Liver (tissue), 3 donors: ENCODE measurements at regions not wholly inside any gene's neighbourhood (a gene's known extent, or its start where the extent isn't known, plus 50 kb on each side); places are given as distances from the start of the nearest gene placed in this dataset.

Experiments
- EGR1 ChIP-seq, 2 donors: IDR thresholded peaks; 2 replicates each; pipeline ENCODE4 v1.6.1; 2016 to 2018; ENCODE audit warnings: antibody characterized with exemption in 2 of 2, low read depth in 2 of 2
- RAD21 ChIP-seq, 2 donors: IDR thresholded peaks; 2 replicates each; pipeline ENCODE4 v1.6.1; 2016; ENCODE audit warnings: antibody characterized with exemption in 2 of 2, mild to moderate bottlenecking in 2 of 2
- RXRA ChIP-seq, 2 donors: IDR thresholded peaks; 2 replicates each; pipeline ENCODE4 v1.6.1; 2017 to 2018; ENCODE audit warnings: antibody characterized with exemption in 2 of 2, mild to moderate bottlenecking in 1 of 2
- SP1 ChIP-seq: IDR thresholded peaks from 2 replicates; pipeline ENCODE4 v1.6.1; 2018; ENCODE audit warnings: antibody characterized with exemption, mild to moderate bottlenecking
- TAF1 ChIP-seq: conservative IDR thresholded peaks from 2 replicates; pipeline ENCODE4 v1.6.1; 2016; ENCODE audit warnings: antibody characterized with exemption, mild to moderate bottlenecking
- YY1 ChIP-seq: IDR thresholded peaks from 2 replicates; pipeline ENCODE4 v1.6.1; 2016; ENCODE audit warnings: antibody characterized with exemption, mild to moderate bottlenecking
- TF ChIP-seq, protein P1 (sequence below): fragments of 150-350 bp; IDR thresholded peaks from 2 replicates; pipeline ENCODE4 v1.5.1; 2017; ENCODE audit warnings: improper control_type of control experiment, low read depth, low read length; ENCODE audit not compliant: missing input control
- TF ChIP-seq, protein P2 (sequence below): IDR thresholded peaks from 2 replicates; pipeline ENCODE4 v1.6.1; 2016; ENCODE audit warnings: antibody characterized with exemption
- TF ChIP-seq, protein P3 (sequence below): IDR thresholded peaks from 2 replicates; pipeline ENCODE4 v1.6.1; 2016; ENCODE audit warnings: antibody characterized with exemption
- donor health status: healthy.
- donor health status: healthy.

DNA sequence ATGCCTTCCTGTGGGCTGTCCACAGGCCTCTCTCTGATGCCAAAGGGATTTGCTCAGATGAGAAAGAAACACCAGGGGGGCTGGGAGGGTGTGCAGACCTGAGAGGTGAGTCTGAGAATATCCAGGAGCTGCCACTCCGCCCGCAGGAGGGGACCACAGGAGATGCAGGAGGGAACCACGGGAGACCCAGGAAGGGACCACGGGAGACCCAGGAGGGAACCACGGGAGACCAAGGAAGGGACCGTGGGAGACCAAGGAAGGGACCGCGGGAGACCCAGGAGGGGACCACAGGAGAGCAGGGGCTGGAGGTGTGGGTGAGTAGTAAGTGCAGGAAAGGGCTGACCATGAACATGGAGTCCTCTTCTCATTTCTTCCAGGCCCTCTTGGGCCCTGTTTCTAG is 74.6 kb upstream of the SFSWAP start:
- TF ChIP-seq, protein P1, sequence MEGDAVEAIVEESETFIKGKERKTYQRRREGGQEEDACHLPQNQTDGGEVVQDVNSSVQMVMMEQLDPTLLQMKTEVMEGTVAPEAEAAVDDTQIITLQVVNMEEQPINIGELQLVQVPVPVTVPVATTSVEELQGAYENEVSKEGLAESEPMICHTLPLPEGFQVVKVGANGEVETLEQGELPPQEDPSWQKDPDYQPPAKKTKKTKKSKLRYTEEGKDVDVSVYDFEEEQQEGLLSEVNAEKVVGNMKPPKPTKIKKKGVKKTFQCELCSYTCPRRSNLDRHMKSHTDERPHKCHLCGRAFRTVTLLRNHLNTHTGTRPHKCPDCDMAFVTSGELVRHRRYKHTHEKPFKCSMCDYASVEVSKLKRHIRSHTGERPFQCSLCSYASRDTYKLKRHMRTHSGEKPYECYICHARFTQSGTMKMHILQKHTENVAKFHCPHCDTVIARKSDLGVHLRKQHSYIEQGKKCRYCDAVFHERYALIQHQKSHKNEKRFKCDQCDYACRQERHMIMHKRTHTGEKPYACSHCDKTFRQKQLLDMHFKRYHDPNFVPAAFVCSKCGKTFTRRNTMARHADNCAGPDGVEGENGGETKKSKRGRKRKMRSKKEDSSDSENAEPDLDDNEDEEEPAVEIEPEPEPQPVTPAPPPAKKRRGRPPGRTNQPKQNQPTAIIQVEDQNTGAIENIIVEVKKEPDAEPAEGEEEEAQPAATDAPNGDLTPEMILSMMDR, result no peak
- no peak for TF ChIP-seq TAF1
- no peak for TF ChIP-seq RXRA (IDR thresholded peaks at IDR 0.05)
- TF ChIP-seq YY1, result no peak
- TF ChIP-seq, protein P2, sequence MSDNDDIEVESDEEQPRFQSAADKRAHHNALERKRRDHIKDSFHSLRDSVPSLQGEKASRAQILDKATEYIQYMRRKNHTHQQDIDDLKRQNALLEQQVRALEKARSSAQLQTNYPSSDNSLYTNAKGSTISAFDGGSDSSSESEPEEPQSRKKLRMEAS, result no peak
- TF ChIP-seq, protein P3, sequence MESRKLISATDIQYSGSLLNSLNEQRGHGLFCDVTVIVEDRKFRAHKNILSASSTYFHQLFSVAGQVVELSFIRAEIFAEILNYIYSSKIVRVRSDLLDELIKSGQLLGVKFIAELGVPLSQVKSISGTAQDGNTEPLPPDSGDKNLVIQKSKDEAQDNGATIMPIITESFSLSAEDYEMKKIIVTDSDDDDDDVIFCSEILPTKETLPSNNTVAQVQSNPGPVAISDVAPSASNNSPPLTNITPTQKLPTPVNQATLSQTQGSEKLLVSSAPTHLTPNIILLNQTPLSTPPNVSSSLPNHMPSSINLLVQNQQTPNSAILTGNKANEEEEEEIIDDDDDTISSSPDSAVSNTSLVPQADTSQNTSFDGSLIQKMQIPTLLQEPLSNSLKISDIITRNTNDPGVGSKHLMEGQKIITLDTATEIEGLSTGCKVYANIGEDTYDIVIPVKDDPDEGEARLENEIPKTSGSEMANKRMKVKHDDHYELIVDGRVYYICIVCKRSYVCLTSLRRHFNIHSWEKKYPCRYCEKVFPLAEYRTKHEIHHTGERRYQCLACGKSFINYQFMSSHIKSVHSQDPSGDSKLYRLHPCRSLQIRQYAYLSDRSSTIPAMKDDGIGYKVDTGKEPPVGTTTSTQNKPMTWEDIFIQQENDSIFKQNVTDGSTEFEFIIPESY, result no peak
- TF ChIP-seq EGR1 (IDR thresholded peaks at IDR 0.05; ENCODE audit: low read depth in 2 of 2), result no peak
- no peak for TF ChIP-seq SP1
- no peak for TF ChIP-seq RAD21 (IDR thresholded peaks at IDR 0.05)
